HG03196 (cell line): ENCODE measurements at regions not wholly inside any gene's neighbourhood (a gene's known extent, or its start where the extent isn't known, plus 50 kb on each side); places are given as distances from the start of the nearest gene placed in this dataset.
"Not testable (repeated sequence)": the region's sequence is repeated elsewhere in the genome, so short reads cannot be mapped to it uniquely, and the experiment has no call there.

Experiments
- ATAC-seq: cut with Tn5 transposase; IDR thresholded peaks from one replicate; pipeline ENCODE4 v1.9.1; 2021; ENCODE audit not compliant: unreplicated experiment

DNA sequence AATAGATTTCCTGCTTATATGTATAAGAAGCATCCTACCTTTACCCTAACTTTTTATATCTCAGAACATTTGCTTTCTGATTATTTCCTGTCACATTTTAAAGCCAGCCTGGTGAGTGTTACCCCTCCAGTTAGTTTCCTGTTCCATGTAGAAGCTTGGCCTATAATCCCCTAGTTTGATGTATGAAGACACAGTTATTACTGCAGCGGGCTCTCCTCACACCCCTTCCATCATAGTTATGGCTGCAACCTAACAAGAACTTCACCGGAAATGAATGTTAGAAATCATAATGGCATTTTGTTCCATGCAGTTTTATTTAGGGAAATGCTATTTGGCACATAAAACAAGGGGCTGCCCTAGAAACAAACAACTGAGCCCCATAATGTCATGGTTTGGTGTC, 400.2 kb upstream of the SETBP1 start:
- ATAC-seq = no peak

- ATAC-seq = no peak
Measured at GRCh38 chr18:44286049-44286448, 394.6 kb upstream of the SETBP1 start.

DNA sequence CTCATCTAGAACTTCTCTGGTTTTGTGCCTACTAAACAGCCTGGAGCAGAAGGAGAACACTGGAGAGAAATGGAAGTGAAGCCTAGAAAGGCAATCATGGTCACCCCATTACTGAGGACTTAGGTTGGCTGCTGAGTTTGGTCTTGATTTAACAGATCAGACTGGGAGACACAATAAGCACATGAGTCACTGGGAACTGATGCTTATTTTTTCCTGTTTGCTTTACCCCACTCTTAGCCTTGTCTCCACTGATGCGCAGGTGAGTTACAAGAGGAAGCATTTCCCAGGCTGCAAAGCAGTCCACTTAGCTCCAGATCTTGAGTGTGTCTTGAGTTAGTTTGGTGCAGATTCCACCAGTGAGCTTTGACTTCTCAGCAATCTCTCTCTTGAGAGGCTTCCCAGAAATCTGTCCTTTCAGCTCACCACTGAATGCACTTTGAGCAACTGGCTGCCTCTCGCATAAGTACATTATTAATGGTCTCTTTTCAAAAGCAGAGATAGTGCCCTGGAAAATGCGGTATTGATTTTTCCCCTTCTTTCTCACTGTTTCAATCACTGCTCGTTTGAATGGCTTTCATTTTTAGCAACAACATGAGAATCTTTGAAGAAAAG, 390.2 kb upstream of the SETBP1 start:
- ATAC-seq = no peak

DNA sequence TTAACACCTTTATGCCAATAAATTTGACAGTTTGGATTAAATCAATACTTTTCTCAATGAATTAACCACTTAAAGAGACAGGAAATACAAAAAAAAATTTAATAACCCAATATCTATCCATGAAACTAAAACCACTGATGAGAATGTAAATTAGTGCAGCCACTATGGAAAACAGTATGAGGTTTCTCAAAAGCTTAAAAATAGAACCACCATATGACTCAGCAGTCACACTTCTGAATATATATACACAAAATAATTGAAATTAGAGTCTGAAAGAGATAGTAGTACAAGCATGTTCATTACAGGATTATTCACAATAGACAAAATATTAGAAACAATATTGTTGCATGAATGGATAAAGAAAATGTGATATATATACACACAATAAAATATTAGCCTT, 382.1 kb upstream of the SETBP1 start:
- no peak for ATAC-seq

DNA sequence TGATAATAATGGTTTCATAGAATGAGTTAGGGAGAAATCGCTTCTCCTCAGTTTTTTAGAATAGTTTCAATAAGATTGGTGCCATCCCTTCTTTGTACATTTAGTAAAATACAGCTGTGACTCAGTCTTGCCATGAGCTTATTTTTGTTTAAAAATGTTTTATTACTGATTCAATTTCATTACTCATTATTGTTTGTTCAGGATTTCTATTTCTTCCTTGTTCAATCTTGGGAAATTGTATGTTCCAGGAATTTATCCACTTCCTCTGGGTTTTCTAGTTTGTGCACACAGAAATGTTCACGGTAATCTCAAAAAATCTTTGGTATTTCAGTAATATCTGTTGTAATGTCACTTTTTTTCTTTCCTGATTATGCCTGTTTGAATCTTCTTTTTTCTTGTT, 371.5 kb upstream of the SETBP1 start:
- ATAC-seq = no peak

DNA sequence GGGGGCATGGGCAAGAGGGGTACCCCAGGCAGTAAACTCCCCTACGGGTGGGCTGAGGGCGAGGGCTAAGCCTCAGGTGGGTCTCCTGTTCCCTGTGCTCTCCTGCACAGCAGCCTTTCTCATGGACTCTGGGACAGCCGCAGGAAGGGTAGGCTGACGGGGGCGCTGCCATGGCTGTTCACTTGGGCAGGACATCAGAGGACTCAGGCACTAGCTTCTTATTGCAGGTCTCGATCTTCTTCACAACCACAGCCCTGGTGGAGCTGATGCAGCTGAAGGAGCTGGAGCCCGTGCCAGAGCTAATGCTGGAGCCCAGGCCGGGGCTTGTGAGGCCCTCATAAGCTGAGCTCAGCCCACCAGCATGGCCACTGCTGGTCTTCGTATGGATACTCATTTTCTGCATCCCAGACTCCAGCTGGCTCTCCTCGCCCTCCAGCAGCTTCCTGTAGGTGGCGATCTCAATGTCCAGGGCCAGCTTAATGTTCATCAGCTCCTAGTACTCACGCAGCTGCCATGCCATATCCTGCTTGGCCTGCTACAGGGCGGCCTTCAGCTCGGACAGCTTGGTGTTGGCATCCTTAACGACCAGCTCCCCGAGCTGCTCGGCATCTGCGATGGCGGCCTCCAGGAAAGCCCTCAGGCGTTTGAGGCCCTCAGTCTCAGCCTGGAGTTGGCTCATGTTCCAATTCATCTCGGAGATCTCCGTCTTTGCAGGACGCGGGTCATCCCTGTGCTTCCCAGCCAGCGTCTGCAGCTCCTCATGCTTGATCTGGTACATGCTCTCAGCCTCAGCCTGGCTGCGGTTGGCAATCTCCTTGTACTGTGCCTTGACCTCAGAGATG, 359.8 kb upstream of the SETBP1 start:
- no peak for ATAC-seq

DNA sequence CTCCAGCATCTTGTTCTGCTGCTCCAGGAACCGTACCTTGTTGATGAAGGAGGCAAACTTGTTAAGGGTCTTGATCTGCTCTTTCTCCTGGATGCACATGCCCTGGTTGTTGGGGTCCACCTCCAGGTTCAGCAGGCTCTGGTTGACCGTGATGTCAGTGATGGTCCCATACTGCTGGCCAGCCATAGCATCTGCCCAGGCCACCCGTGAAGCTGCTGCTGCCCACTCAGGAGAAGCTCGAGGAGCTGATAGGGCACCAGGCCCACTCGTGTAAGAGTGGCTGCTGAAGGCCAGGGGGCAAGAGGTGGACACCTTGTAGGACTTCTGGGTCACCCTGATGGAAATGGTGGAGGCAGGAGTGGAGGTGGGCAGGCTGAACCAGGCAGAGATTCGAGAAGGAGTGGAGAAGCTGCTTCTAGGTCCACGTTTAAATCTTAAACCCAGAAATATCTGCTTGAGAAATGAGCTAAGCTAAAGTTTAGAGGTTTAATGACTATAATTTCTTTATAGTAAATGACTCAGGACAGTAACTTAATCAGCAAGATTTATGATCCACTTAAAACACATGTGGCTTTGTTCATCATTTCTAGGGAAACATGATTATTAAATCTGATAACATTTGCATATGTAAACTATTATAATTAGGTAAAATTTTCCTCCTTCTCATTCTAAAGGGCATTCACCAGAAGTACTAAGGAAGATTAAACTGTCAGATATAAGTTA, 358.7 kb upstream of the SETBP1 start:
- ATAC-seq = no peak

GRCh38 chr18:44323125-44323524, 357.6 kb upstream of the SETBP1 start:
- ATAC-seq = no peak

- ATAC-seq = no peak
Measured at GRCh38 chr18:44324361-44324760, 356.3 kb upstream of the SETBP1 start.

DNA sequence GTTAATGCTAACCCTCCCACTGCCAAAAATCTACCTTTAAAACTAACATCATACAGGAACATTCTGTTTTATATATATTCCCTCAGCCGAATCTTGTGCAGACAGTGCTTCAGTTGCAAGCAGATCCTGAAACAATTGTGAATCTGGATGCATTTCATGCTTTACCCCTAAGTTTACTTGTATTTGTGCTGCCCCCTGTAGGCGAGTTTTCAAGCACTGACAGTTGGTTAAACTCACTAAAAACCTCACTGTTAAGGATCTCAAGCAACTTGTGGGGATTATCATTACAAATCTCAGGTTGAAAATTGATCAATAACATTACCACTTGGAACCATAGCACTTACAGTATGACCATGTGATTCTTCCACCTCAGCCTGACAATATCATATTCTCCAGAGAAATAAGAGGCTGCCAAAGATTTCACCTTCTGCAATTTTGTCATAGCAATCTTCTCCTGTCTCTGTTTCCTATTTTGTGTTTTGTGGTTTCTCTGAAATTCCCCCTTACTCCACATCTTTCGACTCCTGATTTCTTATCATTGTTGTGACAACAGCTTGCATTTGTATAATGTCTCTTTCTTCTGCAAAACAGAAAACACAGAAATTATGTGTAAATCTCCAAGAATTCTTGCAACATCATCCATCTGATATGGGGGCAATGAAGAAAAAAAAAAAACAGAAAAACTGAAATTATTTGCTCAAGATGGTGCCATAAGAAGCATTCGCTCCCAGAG, 354.6 kb upstream of the SETBP1 start:
- no peak for ATAC-seq

- ATAC-seq = no peak
Measured at GRCh38 chr18:44331656-44332570, 348.8 kb upstream of the SETBP1 start.

GRCh38 chr18:44341759-44342158, 338.9 kb upstream of the SETBP1 start:
- ATAC-seq = no peak

DNA sequence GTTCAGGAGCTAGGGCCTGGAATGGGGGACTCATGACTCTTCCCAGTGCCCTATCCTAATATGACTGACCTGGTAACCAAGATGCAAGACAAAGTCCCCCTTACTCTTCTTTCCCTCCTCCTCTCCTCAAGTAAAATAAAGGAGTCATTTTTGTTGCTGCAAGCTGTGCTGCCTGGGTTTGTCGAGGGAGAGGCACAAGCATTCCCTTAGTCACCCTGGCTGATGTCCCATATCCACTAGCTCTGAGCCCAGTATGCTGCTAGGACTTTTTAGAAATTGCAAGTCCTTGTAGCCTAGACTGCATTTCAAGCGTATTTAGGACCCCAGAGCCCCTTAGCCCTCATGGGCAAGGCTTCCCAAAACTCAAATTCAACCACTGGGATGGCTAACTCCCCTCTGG, 338.5 kb upstream of the SETBP1 start:
- no peak for ATAC-seq

- no peak for ATAC-seq
Measured at GRCh38 chr18:44342946-44343345, 337.7 kb upstream of the SETBP1 start.

DNA sequence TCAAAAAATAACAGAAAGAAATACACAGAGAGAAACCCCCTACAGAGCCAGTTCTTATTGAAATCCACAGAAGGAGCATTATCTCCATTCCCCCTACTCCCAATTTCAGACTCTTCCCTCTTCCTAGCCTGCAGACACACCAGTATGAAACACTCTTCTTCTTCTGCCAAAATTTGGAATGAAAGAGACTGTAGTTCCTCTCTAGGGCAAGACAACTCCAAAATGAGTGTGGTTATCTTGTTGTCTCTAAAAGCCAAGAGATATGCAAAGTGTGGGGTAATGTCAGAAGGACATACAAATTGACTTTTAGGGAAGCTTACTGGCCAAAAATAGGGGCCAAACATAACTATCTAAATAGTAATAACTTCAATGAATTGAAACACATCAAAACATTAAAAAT, 337.1 kb upstream of the SETBP1 start:
- ATAC-seq = no peak

GRCh38 chr18:44356566-44357157, 324.0 kb upstream of the SETBP1 start:
- ATAC-seq = no peak

GRCh38 chr18:44358402-44358801, 322.3 kb upstream of the SETBP1 start:
- no peak for ATAC-seq

DNA sequence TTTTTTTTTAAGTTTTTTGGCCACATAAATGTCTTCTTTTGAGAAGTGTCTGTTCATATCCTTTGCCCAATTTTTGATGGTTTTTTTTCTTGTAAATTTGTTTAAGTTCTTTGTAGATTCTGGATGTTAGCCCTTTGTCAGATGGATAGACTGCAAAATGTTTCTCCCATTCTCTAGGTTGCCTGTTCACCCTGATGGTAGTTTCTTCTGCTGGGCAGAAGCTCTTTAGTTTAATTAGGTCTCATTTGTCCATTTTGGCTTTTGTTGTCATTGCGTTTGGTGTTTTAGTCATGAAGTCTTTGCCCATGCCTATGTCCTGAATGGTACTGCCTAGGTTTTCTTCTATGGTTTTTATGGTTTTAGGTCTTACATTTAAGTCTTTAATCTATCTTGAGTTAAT, 320.9 kb upstream of the SETBP1 start:
- ATAC-seq = not testable (repeated sequence)

DNA sequence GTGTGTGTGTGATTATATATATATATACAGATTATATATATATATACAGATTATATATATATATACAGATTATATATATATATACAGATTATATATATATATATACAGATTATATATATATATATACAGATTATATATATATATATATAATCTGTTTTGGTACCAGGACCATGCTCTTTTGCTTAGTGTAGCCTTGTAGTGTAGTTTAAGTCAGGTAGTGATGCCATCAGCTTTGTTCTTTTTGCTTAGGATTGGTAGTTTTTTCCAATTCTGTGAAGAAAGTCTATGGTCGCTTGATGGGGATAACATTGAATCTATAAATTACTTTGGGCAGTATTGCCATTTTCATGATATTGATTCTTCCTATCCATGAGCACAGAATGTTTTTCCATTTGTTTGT, 318.5 kb upstream of the SETBP1 start:
- not testable (repeated sequence) for ATAC-seq

DNA sequence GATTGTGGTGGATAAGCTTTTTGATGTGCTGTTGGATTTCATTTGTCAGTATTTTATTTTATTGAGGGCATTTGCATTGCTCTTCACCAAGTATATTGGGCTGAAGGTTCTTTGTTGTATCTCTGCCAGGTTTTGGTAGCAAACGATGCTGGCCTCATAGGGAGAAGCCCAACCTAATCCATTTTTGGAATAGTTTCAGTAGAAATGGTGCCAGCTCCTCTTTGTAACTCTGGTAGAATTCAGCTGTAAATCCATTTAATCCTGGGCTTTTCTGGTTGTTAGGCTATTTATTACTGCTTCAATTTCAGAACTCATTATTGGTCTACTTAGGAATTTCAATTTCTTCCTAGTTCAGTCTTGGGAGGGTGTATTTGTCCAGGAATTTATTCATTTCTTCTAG, 309.8 kb upstream of the SETBP1 start:
- ATAC-seq = no peak
